HL-60 (cell line): ENCODE measurements at regions not wholly inside any gene's neighbourhood (a gene's known extent, or its start where the extent isn't known, plus 50 kb on each side); places are given as distances from the start of the nearest gene placed in this dataset.

Experiments
- DNase-seq, 2 experiments: peaks; one replicate each; pipeline ENCODE4 v3.0.0-alpha.2; 2010 to 2020; ENCODE audit warnings: low read depth in 1 of 2, low spot score in 1 of 2
- H3K27ac ChIP-seq: fragments of 250-450 bp; sonication (Bioruptor Pico); replicated peaks from 2 replicates; pipeline ENCODE4 v1.5.1; 2020; ENCODE audit warnings: mild to moderate bottlenecking, moderate library complexity
- H3K27me3 ChIP-seq: fragments of 250-450 bp; sonication (Bioruptor Pico); 2 replicates; pipeline ENCODE4 v1.5.1; 2021; ENCODE audit warnings: mild to moderate bottlenecking, moderate library complexity; ENCODE audit not compliant: insufficient read depth, poor library complexity, severe bottlenecking
- H3K4me3 ChIP-seq: replicated peaks from 2 replicates; pipeline ENCODE4 v1.5.1; 2011; ENCODE audit warnings: mild to moderate bottlenecking, control low read depth, low read length; ENCODE audit not compliant: insufficient read depth
- GABPA ChIP-seq: IDR thresholded peaks from 2 replicates; pipeline ENCODE4 v1.6.1; 2012; ENCODE audit warnings: low read depth
- POLR2AphosphoS5 ChIP-seq: IDR thresholded peaks from 2 replicates; pipeline ENCODE4 v1.6.1; 2012; ENCODE audit warnings: low read depth
- SPI1 ChIP-seq: IDR thresholded peaks from 2 replicates; pipeline ENCODE4 v1.6.1; 2012; ENCODE audit warnings: low read depth, mild to moderate bottlenecking, borderline replicate concordance
- TF ChIP-seq, protein P1 (sequence below): IDR thresholded peaks from one replicate; pipeline ENCODE4 v1.5.1; 2011; ENCODE audit warnings: low read length, control low read depth, inconsistent platforms; ENCODE audit not compliant: insufficient read depth
- TF ChIP-seq, protein P2 (sequence below): IDR thresholded peaks from 2 replicates; pipeline ENCODE4 v1.6.1; 2012; ENCODE audit warnings: low read depth; ENCODE audit not compliant: insufficient replicate concordance

DNA sequence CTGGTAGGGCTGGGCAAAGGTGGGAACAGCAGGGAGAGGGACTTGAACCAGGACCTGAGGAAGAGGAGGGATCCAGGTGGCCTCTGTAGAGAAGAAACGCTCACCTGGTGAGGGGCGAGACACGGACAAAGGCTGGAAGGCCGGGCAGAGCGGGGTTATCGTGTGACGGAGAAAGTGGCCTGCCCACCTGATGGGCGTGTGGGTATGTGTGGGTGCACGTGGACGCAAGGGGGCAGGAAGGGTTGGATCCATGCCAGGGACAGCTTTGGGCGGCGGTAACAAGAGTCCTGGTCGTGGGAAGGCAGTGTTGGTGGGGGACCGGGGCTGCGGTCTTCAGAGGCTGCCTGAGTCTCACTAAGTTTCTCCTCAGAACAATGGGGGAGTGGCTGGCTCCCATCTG, 104.1 kb upstream of the GSE1 start:
- H3K27ac ChIP-seq = no peak overlapping the region
- no peaks in the 10 kb centered on the region for H3K27me3 ChIP-seq

DNA sequence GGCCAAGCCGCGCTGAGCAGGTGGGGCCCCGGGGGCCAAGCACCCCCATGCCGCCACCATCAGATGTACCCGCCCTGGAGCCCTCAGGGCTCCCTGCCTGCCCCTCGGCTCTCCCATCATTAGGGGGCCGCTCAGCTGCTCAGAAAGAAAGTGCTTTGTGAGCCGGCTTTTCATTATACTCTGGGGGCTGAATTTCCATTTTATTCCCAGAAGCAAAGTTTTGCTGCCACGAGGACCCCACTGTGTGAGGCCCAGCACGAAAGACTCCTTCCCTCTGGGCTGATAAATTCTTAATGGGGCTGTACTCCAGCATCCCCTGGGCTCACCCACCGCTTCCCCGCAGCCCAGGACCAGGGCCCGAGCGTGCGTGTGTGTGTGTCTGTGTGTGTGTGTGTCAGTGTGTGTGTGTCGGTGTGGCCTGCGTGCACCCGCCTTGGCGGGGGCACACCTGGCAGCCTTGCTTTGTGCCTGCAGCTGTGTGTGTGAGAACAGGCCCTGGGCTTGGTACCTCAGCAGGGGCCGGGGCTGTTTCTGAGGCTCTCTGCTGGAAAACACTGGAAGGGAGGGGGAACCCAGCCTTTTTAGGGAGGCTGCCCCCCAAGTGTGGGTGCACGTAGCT, 103.0 kb upstream of the GSE1 start:
- Histone ChIP-seq H3K27me3 (no peaks in the 10 kb centered on the region), H3K27ac (no peak overlapping the region), H3K4me3 (no peak overlapping the region)
- no peak for TF ChIP-seq POLR2AphosphoS5
- no peak for TF ChIP-seq GABPA
- TF ChIP-seq, protein P1, sequence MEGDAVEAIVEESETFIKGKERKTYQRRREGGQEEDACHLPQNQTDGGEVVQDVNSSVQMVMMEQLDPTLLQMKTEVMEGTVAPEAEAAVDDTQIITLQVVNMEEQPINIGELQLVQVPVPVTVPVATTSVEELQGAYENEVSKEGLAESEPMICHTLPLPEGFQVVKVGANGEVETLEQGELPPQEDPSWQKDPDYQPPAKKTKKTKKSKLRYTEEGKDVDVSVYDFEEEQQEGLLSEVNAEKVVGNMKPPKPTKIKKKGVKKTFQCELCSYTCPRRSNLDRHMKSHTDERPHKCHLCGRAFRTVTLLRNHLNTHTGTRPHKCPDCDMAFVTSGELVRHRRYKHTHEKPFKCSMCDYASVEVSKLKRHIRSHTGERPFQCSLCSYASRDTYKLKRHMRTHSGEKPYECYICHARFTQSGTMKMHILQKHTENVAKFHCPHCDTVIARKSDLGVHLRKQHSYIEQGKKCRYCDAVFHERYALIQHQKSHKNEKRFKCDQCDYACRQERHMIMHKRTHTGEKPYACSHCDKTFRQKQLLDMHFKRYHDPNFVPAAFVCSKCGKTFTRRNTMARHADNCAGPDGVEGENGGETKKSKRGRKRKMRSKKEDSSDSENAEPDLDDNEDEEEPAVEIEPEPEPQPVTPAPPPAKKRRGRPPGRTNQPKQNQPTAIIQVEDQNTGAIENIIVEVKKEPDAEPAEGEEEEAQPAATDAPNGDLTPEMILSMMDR = no peak
- TF ChIP-seq, protein P2, sequence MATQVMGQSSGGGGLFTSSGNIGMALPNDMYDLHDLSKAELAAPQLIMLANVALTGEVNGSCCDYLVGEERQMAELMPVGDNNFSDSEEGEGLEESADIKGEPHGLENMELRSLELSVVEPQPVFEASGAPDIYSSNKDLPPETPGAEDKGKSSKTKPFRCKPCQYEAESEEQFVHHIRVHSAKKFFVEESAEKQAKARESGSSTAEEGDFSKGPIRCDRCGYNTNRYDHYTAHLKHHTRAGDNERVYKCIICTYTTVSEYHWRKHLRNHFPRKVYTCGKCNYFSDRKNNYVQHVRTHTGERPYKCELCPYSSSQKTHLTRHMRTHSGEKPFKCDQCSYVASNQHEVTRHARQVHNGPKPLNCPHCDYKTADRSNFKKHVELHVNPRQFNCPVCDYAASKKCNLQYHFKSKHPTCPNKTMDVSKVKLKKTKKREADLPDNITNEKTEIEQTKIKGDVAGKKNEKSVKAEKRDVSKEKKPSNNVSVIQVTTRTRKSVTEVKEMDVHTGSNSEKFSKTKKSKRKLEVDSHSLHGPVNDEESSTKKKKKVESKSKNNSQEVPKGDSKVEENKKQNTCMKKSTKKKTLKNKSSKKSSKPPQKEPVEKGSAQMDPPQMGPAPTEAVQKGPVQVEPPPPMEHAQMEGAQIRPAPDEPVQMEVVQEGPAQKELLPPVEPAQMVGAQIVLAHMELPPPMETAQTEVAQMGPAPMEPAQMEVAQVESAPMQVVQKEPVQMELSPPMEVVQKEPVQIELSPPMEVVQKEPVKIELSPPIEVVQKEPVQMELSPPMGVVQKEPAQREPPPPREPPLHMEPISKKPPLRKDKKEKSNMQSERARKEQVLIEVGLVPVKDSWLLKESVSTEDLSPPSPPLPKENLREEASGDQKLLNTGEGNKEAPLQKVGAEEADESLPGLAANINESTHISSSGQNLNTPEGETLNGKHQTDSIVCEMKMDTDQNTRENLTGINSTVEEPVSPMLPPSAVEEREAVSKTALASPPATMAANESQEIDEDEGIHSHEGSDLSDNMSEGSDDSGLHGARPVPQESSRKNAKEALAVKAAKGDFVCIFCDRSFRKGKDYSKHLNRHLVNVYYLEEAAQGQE = no peak
- no peak for TF ChIP-seq SPI1
- DNase-seq = no peak

More for the DNA sequence above, 104.1 kb upstream of the GSE1 start:
- DNase-seq = no peak
- TF ChIP-seq SPI1 = no peak
- TF ChIP-seq POLR2AphosphoS5 = no peak
- TF ChIP-seq GABPA = no peak
- TF ChIP-seq, protein P2 = no peak
- TF ChIP-seq, protein P1 = no peak
- no peak overlapping the region for H3K4me3 ChIP-seq

DNA sequence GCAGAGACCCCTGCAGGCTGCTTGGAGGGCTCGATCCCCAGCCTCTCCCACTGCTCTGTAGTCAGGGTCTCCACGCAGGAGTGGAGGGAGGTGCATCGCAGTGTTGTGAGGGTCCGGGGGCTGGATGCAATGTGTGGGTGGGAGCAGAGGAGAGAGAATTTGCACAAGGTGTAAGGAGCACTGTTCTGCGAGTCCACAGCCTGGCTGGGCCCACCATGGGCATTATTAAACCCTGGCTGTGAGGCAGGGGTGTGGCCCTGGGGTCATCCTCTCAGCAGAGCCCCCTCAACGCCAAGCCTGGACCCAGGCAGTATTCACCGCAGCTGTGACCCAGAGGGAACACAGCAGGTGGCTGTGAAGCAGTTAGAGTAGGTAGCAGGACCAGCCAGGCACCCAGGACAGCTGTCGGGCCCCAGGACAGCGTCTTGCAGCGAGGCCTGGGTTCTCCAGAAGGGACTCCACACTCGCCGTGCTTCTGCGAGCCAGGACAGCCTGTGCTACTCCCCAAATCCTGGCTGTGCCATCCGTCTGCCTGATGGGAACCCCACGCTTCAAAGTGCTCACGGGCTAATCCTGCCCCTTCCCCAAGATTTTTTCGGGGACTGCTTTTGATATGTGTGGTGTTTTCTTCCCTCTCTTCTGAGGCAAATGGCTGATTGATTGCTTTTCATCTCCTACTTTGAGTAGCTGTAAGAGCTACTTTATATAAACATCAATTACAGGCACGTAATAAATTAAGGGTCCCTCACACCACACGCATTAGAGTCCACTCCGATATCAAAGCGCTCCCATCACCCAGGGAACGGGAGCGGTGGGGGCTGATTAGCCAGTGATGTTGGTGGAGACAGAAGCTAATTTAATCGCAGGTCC, 100.9 kb upstream of the GSE1 start:
- H3K27me3 ChIP-seq = no peaks in the 10 kb centered on the region
- H3K4me3 ChIP-seq = no peak overlapping the region
- H3K27ac ChIP-seq = no peak overlapping the region
- no peak for TF ChIP-seq POLR2AphosphoS5
- TF ChIP-seq SPI1 = no peak
- TF ChIP-seq, protein P1 = no peak
- no peak for TF ChIP-seq GABPA
- TF ChIP-seq, protein P2 = no peak
- no peak for DNase-seq
